Transverse colon (tissue), 4 donors: ENCODE measurements at regions not wholly inside any gene's neighbourhood (a gene's known extent, or its start where the extent isn't known, plus 50 kb on each side); places are given as distances from the start of the nearest gene placed in this dataset.

ENCODE experiments used
- CTCF ChIP-seq, 5 experiments: fragments of 200-600 bp in 3 of 5; fragments of 450-650 bp in 2 of 5; sonication (generic) in 3 of 5; IDR thresholded peaks; 1 replicate in 2 of 5; 2 replicates in 3 of 5; pipeline ENCODE4 v1.5.1; 2016 to 2017; ENCODE audit warnings: antibody characterized with exemption in 5 of 5, inconsistent platforms in 3 of 5, mild to moderate bottlenecking in 2 of 5, moderate library complexity in 1 of 5
- POLR2A ChIP-seq: fragments of 450-650 bp; IDR thresholded peaks from one replicate; pipeline ENCODE4 v1.6.1; 2016; ENCODE audit warnings: antibody characterized with exemption, mild to moderate bottlenecking, moderate library complexity
- POLR2AphosphoS5 ChIP-seq, 3 donors: sonication (generic); formaldehyde crosslinking; IDR thresholded peaks; one replicate each; pipeline ENCODE4 v1.6.1; 2016; ENCODE audit warnings: antibody characterized with exemption in 3 of 3

GRCh38 chr11:70944141-70944540 is 308.2 kb downstream of the SHANK2 start:
- TF ChIP-seq CTCF (IDR thresholded peaks at IDR 0.05) (no peak), POLR2A (no peak), POLR2AphosphoS5 (IDR thresholded peaks at IDR 0.05) (no peak)
